Smooth muscle cell (in vitro differentiated cells): ENCODE measurements at regions not wholly inside any gene's neighbourhood (a gene's known extent, or its start where the extent isn't known, plus 50 kb on each side); places are given as distances from the start of the nearest gene placed in this dataset.
"Not testable (repeated sequence)": the region's sequence is repeated elsewhere in the genome, so short reads cannot be mapped to it uniquely, and the experiment has no call there.

Experiments used
- DNase-seq: peaks from one replicate; lab custom pipeline; 2025; ENCODE audit not compliant: unreplicated experiment; lab: John Stamatoyannopoulos, UW
- H2AFZ ChIP-seq: fragments of 200-600 bp; sonication (generic); 2 replicates; pipeline ENCODE4 v1.6.0; 2016; ENCODE audit warnings: antibody characterized with exemption, low read depth, mild to moderate bottlenecking
- H3F3A ChIP-seq: fragments of 200-600 bp; sonication (generic); 2 replicates; pipeline ENCODE4 v1.6.0; 2017; ENCODE audit warnings: antibody characterized with exemption, low read depth
- H3K27ac ChIP-seq: fragments of 200-600 bp; sonication (generic); 2 replicates; pipeline ENCODE4 v1.5.1; 2016; ENCODE audit warnings: low read depth, mild to moderate bottlenecking
- H3K27me3 ChIP-seq: fragments of 200-600 bp; sonication (generic); 2 replicates; pipeline ENCODE4 v1.6.1; 2016; ENCODE audit warnings: low read depth, mild to moderate bottlenecking
- H3K36me3 ChIP-seq: fragments of 200-600 bp; sonication (generic); 2 replicates; pipeline ENCODE4 v1.5.1; 2016; ENCODE audit warnings: low read depth
- H3K4me1 ChIP-seq: fragments of 200-600 bp; sonication (generic); 2 replicates; pipeline ENCODE4 v1.5.1; 2016; ENCODE audit warnings: low read depth
- H3K4me2 ChIP-seq: fragments of 200-600 bp; sonication (generic); 2 replicates; pipeline ENCODE4 v1.6.0; 2016; ENCODE audit warnings: mild to moderate bottlenecking
- H3K4me3 ChIP-seq: fragments of 200-600 bp; sonication (generic); 2 replicates; pipeline ENCODE4 v1.5.1; 2016; ENCODE audit warnings: mild to moderate bottlenecking
- H3K79me2 ChIP-seq: fragments of 200-600 bp; sonication (generic); 2 replicates; pipeline ENCODE4 v1.6.0; 2016; ENCODE audit warnings: low read depth, mild to moderate bottlenecking
- H3K9ac ChIP-seq: fragments of 200-600 bp; sonication (generic); 2 replicates; pipeline ENCODE4 v1.6.0; 2016; ENCODE audit warnings: low read depth
- H3K9me3 ChIP-seq: fragments of 200-600 bp; sonication (generic); replicated peaks from 2 replicates; pipeline ENCODE4 v1.5.1; 2016; ENCODE audit warnings: low read depth
- H4K20me1 ChIP-seq: fragments of 200-600 bp; sonication (generic); 2 replicates; pipeline ENCODE4 v1.6.0; 2016; ENCODE audit warnings: low read depth
- CTCF ChIP-seq: fragments of 200-600 bp; sonication (generic); IDR thresholded peaks from 2 replicates; pipeline ENCODE4 v1.5.1; 2017; ENCODE audit warnings: borderline replicate concordance, mild to moderate bottlenecking, antibody characterized with exemption; ENCODE audit not compliant: insufficient read depth, poor library complexity, severe bottlenecking
- WGBS: methylation state at CpG from one replicate; pipeline ENCODE4 v1.1.7; 2016; ENCODE audit warnings: low lambda C conversion rate; 5-methylcytosine and 5-hydroxymethylcytosine counted together

- DNase-seq, result no peak
These were observed 607.3 kb downstream of the STK39 start for GRCh38 chr2:167640096-167640495.

DNA sequence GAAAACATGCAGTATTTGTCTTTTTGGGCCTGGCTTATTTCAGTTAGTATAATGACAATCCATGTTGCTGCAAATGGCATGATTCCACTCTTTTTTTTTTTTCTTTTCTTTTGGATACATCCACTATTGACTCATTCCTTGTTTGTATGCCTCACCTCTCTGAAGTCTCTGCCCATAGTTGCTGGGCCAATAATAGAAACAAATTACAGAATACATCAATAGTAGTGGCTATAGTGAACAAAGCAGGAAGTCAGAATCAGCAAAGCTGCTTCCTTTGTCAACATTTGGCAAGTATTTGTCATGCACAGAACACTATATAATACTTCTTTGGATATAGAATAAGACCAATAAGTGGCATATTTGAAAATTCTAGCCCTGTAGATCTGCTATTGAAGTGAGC, 609.7 kb downstream of the STK39 start:
- Histone ChIP-seq H3K4me3 (no peak overlapping the region), H3K36me3 (no peaks in the 10 kb centered on the region), H3K79me2 (no peaks in the 10 kb centered on the region), H3K4me1 (no peaks in the 10 kb centered on the region), H3K27me3 (no peaks in the 10 kb centered on the region), H2AFZ (no peak overlapping the region), H3F3A (no peaks in the 10 kb centered on the region), H3K4me2 (no peak overlapping the region), H4K20me1 (no peaks in the 10 kb centered on the region), H3K27ac (no peak overlapping the region), H3K9ac (no peak overlapping the region), H3K9me3 (no peaks in the 10 kb centered on the region)
- TF ChIP-seq CTCF, result no peak
- no peak for DNase-seq

More at GRCh38 chr2:167640096-167640495, 607.3 kb downstream of the STK39 start:
- H3K79me2 ChIP-seq, result no peaks in the 10 kb centered on the region
- H3K4me1 ChIP-seq, result no peaks in the 10 kb centered on the region
- no peak overlapping the region for H3K4me2 ChIP-seq
- H4K20me1 ChIP-seq, result no peaks in the 10 kb centered on the region
- H3F3A ChIP-seq, result no peaks in the 10 kb centered on the region
- no peak overlapping the region for H3K9ac ChIP-seq
- no peak overlapping the region for H2AFZ ChIP-seq
- no peak overlapping the region for H3K4me3 ChIP-seq
- WGBS, result 100% methylated on average over 1 of the region's 1 CpG
- no peaks in the 10 kb centered on the region for H3K36me3 ChIP-seq
- no peaks in the 10 kb centered on the region for H3K27me3 ChIP-seq
- no peaks in the 10 kb centered on the region for H3K9me3 ChIP-seq
- TF ChIP-seq CTCF, result no peak
- no peak overlapping the region for H3K27ac ChIP-seq

- H3K9ac ChIP-seq, H3K27ac ChIP-seq, H3K9me3 ChIP-seq, H3F3A ChIP-seq, H2AFZ ChIP-seq, H3K27me3 ChIP-seq, H3K4me3 ChIP-seq, DNase-seq, H3K4me2 ChIP-seq, H4K20me1 ChIP-seq, H3K4me1 ChIP-seq, H3K79me2 ChIP-seq, H3K36me3 ChIP-seq: not testable (repeated sequence)
- WGBS, result 97% methylated on average over 1 of the region's 1 CpG
These were observed 615.1 kb downstream of the STK39 start for GRCh38 chr2:167632271-167632670.

GRCh38 chr2:167626961-167627360, 620.4 kb downstream of the STK39 start:
- no peaks in the 10 kb centered on the region for H4K20me1 ChIP-seq
- H3K27ac ChIP-seq, result no peak overlapping the region
- no peaks in the 10 kb centered on the region for H3K27me3 ChIP-seq
- no peak for DNase-seq
- no peaks in the 10 kb centered on the region for H3K79me2 ChIP-seq
- no peaks in the 10 kb centered on the region for H3K9me3 ChIP-seq
- no peak overlapping the region for H3K4me3 ChIP-seq
- H2AFZ ChIP-seq, result no peak overlapping the region
- no peak for TF ChIP-seq CTCF
- H3K36me3 ChIP-seq, result no peaks in the 10 kb centered on the region
- H3K4me1 ChIP-seq, result no peaks in the 10 kb centered on the region
- H3K9ac ChIP-seq, result no peak overlapping the region
- no peak overlapping the region for H3K4me2 ChIP-seq
- H3F3A ChIP-seq, result no peaks in the 10 kb centered on the region
